NCI-H1694 (cell line): ENCODE measurements at regions not wholly inside any gene's neighbourhood (a gene's known extent, or its start where the extent isn't known, plus 50 kb on each side); places are given as distances from the start of the nearest gene placed in this dataset.

Experiments used
- DNase-seq: peaks from one replicate; lab custom pipeline; 2025; lab: John Stamatoyannopoulos, UW

- no peak for DNase-seq
Observed at GRCh38 chr18:60555625-60556024, 183.1 kb upstream of the MC4R start.

- DNase-seq, result no peak
Observed at GRCh38 chr18:60556326-60556725, 183.8 kb upstream of the MC4R start.

- no peak for DNase-seq
Observed at GRCh38 chr18:60560071-60560470, 187.5 kb upstream of the MC4R start.

GRCh38 chr18:60563082-60563481 lies 190.5 kb upstream of the MC4R start:
- DNase-seq, result no peak

DNA sequence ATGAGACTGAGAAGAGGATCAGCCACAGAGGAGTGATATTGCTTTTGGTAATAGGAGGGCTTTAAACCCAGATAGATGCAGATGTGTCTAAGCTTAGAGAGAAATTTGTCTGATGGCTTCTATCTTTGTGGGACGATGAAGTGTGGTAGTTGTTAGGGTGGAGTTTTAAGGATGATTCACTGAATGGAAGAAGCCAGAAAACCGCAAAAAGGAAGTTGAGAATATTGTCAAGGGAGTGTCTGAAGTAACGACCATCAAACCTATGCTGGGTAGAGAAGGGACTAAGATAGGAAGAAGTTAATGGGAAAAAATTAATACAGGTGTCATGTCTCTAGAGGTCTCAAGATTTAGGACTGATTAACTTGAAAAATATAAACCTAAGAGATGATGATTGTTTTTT lies 195.6 kb upstream of the MC4R start:
- no peak for DNase-seq

DNA sequence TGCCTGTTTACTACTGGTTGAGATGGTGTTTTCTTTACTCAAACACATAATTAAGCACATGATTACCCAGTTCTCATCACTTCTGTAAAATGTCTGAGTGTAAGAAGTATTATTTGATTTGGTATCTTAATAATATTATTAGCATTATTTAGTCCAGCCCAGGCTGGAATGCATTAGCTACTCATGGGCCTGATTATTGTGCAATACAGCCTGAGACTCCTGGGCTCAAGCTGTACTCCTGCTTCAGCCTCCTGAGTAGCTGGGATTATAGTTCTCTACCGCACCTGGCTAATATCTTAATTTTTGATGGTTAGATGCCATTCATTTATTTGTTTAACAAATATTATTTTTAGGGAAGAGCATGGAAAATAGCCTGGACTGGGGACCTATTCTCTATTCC lies 197.6 kb upstream of the MC4R start:
- no peak for DNase-seq

- no peak for DNase-seq
Observed at GRCh38 chr18:60577457-60577856, 204.9 kb upstream of the MC4R start.

GRCh38 chr18:60585670-60586069 lies 213.1 kb upstream of the MC4R start:
- no peak for DNase-seq

DNA sequence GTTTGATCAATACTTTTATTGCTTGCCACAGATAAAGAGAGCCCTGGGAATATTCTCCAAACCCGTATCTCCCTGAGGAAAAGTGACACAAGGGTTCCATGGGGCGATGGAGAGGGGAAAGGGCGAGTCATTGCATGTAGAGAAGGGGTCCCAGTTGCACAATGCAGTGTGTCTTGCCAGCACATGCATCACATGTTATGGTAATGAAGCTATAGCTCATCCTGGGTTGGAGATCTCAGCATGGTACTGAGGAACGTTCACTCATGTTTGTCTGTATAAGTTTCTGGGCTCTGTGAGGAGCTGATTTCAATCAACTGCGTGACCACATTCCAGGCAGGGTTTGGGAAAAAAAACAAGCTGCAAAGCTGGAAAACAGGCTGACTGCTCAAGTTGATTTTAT lies 220.7 kb upstream of the MC4R start:
- DNase-seq, result no peak

GRCh38 chr18:60596928-60597327 lies 224.4 kb upstream of the MC4R start:
- DNase-seq, result no peak

DNA sequence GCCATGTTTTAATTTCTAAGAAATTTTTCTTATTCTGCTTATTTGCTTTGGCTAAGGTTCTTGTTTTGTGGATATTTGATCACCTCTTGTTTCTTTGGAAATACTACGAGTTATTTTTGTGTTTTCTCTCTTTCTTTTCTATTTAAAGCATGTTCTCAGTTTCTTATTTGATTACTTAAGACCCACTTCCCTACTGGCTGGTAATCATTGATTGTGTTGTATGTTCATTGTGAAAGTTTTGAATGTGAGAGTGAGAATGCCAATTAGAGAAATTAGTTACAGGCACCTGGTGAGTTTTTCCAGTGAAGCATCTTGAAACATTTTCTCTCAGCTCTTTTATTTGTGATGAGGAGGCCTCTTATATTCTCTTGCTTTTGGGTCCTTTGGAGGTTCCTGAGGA lies 226.7 kb upstream of the MC4R start:
- no peak for DNase-seq

- no peak for DNase-seq
Observed at GRCh38 chr18:60599995-60600394, 227.4 kb upstream of the MC4R start.

DNA sequence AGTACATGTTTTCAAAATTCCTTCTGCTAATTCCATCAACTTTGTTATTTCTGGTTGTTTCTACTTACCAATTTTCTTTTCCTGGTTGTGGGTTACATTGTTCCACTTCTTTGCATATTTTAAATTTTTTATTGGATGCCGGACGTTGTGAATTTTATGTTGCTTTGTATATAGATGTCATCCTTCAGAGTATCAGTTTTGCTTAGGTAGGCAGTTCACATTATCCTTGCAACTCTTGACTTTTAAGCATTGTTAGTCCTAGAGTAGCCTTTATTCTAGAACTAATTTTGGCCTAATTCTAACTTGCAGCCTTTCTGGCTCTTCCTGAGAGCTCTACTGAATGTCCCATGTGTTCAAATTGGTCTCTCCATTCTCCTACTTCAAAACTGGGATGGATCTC lies 228.7 kb upstream of the MC4R start:
- DNase-seq, result no peak

GRCh38 chr18:60623331-60623730 lies 250.8 kb upstream of the MC4R start:
- DNase-seq, result no peak

GRCh38 chr18:60624207-60624606 lies 251.6 kb upstream of the MC4R start:
- no peak for DNase-seq

GRCh38 chr18:60639836-60640235 lies 267.3 kb upstream of the MC4R start:
- no peak for DNase-seq

DNA sequence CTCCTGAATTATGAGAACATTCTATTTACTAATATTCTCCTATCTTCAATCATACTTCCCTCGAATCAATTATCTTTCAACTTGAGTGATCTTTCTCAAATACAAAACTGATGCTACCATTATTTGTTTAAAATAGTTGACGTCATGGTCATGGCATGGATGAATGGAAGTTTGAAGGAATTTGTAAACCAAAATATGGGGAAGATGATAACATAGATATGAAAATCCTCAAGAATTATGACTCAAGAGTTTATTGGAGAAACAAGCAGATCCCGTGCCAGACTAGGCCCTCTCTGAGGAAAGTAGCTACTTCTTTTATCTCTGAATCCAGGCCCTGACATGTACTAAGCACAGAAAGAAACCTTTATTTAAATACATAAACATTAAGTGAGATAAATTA lies 270.4 kb upstream of the MC4R start:
- no peak for DNase-seq

- no peak for DNase-seq
Observed at GRCh38 chr18:60646725-60647124, 274.1 kb upstream of the MC4R start.

GRCh38 chr18:60649107-60649506 lies 276.5 kb upstream of the MC4R start:
- DNase-seq, result no peak

GRCh38 chr18:60649842-60650536 lies 277.4 kb upstream of the MC4R start:
- no peak for DNase-seq

GRCh38 chr18:60654298-60654697 lies 281.7 kb upstream of the MC4R start:
- no peak for DNase-seq

- no peak for DNase-seq
Observed at GRCh38 chr18:60656553-60656952, 284.0 kb upstream of the MC4R start.

DNA sequence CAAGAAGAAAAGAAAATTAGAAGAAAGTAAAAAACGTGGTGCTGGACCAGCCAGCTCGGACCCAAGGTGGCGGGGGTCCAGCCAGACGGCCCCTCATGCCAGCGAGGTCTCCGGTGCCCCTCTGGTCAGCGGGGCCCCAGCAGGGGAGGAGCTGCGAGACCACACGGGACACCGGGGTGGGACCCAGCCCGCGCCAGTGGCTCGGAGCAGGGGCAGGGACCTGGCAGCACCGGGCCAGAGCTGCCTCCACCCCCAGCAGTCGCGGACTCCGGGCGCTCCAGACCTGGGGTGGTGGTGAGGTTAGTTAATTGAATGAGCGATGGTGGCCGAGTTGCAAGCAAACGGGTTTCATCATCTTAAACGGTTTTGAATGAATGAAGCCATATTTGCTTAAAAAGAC lies 289.9 kb upstream of the MC4R start:
- DNase-seq, result no peak
